ENCODE measurements at regions not wholly inside any gene's neighbourhood (a gene's known extent, or its start where the extent isn't known, plus 50 kb on each side); places are given as distances from the start of the nearest gene placed in this dataset.

DNA sequence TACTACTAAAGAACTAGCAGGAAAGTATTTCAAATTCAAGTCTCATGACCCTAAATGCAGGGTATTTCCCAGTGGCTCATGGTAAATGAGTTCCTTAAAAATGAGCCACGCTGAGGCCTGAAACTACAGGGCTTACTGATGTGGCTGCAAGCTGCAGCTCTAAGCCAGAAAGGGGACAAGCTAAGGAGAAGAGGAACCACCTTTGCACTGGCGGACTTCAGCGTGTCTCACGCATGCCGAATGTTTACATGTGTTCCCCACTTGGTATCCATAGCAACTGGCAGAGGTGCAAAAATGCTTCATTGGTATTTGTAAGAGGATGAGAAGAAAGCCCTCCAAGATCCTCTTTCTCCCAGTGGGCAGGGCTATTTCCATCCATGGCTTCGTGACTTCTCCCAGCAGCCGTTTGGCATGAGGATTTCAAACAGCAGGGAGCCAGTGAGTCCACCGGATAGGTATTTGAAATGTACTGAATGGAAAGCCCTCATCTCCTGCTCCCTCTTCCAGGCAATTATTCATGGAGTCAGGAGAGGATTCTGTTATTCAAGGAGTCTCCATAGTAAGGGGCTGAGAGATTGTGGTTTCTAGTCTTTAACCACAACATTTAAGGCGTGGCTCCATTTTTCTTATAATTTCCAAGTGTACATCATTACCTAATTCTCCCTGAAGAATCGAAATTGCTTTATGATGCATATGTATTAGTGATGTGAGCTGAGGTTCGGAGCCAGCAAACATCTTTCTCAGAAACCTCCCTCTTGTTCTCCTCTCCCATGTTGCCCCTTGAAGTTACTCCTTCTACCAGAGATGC, 55.3 kb upstream of the CD44 start:
- Histone ChIP-seq H3K27ac (ENCODE audit: low read length) (peak overlapping the region; percentile 96), H3K36me3 (ENCODE audit: control insufficient read depth, insufficient read depth, low read length) (no peaks in the 10 kb centered on the region), H3K4me1 (ENCODE audit: control insufficient read depth, insufficient read depth, low read length) (peaks cover 61% of the 10 kb centered on the region), H3K27me3 (ENCODE audit: control insufficient read depth, insufficient read depth, low read length) (no peaks in the 10 kb centered on the region), H3K9me3 (ENCODE audit: control insufficient read depth, insufficient read depth, low read length) (no peaks in the 10 kb centered on the region), H3K4me3 (ENCODE audit: low read length) (no peak overlapping the region)
- peaks cover 0 to 6% of the 10 kb centered on the region in 2 donors for H3K27me3 Mint-ChIP-seq (ENCODE audit: low read depth in 2 of 2)
- peak; percentile 64 to 76 (median 65) for ATAC-seq
- WGBS (ENCODE audit: insufficient coverage): 15% methylated on average over 6 of the region's 11 CpGs
- intact Hi-C loops (cut with micrococcal nuclease): loop anchor here (2.0 to 10.0 kb wide), 2 partner anchors 61 to 429 kb away; no protein-coding TSS in a partner anchor
- peaks cover 61 to 71% of the 10 kb centered on the region in 2 donors for H3K4me1 Mint-ChIP-seq
- no peaks in the 10 kb centered on the region for H3K36me3 Mint-ChIP-seq
- TF ChIP-seq, protein P1, sequence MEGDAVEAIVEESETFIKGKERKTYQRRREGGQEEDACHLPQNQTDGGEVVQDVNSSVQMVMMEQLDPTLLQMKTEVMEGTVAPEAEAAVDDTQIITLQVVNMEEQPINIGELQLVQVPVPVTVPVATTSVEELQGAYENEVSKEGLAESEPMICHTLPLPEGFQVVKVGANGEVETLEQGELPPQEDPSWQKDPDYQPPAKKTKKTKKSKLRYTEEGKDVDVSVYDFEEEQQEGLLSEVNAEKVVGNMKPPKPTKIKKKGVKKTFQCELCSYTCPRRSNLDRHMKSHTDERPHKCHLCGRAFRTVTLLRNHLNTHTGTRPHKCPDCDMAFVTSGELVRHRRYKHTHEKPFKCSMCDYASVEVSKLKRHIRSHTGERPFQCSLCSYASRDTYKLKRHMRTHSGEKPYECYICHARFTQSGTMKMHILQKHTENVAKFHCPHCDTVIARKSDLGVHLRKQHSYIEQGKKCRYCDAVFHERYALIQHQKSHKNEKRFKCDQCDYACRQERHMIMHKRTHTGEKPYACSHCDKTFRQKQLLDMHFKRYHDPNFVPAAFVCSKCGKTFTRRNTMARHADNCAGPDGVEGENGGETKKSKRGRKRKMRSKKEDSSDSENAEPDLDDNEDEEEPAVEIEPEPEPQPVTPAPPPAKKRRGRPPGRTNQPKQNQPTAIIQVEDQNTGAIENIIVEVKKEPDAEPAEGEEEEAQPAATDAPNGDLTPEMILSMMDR (IDR thresholded peaks at IDR 0.05): no peak
- H3K9me3 Mint-ChIP-seq: no peaks in the 10 kb centered on the region
- H3K4me3 Mint-ChIP-seq: peak overlapping the region; percentile 76
- peak overlapping the region; percentile 87 to 94 for H3K27ac Mint-ChIP-seq
- peak; percentile 47 to 94 for DNase-seq

DNA sequence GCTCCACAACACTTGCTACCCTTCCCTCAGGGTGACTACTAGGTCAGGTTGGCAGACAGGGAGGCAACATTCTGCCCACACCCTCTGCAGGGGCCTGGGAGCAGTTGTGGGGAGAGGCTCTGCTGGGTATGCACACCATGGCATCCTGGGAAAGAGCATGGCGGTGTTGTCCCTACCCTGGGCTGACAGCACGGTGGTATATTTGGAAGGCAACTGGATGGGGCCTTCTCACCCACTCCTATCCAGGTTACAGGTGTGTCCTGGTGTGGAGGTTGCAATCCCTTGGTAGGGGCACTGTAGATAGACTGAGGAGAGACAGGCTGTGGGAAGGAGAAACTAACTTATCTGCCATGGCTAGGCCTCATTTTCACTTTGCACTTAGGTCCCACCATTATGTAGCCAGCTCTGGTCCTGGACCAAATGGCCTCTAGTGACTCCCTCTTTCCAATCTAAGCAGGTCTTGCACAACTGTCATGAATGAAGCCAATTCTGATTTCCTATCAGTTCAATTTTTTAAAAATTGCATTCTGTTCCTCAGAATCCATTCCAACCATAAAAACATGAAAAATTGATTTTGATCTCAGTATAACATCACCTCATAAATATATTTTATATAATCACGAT, 54.0 kb upstream of the CD44 start:
- peak overlapping the region in 1 of 2 donors; percentile 94 for H3K27ac Mint-ChIP-seq
- TF ChIP-seq, protein P1 (IDR thresholded peaks at IDR 0.05): no peak
- no peak overlapping the region for H3K4me3 ChIP-seq (ENCODE audit: low read length)
- no peak overlapping the region for H3K27ac ChIP-seq (ENCODE audit: low read length)
- H3K36me3 Mint-ChIP-seq: no peaks in the 10 kb centered on the region
- 100% methylated on average over 2 of the region's 3 CpGs for WGBS (ENCODE audit: insufficient coverage)
- H3K27me3 Mint-ChIP-seq (ENCODE audit: low read depth in 2 of 2): peaks cover 0 to 6% of the 10 kb centered on the region in 2 donors
- intact Hi-C loops (cut with micrococcal nuclease): loop anchor here (10.0 kb wide), 1 partner anchor 430 kb away; no protein-coding TSS in a partner anchor
- no peaks in the 10 kb centered on the region for H3K9me3 ChIP-seq (ENCODE audit: control insufficient read depth, insufficient read depth, low read length)
- ATAC-seq (no peak), DNase-seq (no peak)
- no peak overlapping the region for H3K4me3 Mint-ChIP-seq
- H3K4me1 ChIP-seq (ENCODE audit: control insufficient read depth, insufficient read depth, low read length): peaks cover 53% of the 10 kb centered on the region
- H3K4me1 Mint-ChIP-seq: peaks cover 52 to 62% of the 10 kb centered on the region in 2 donors
- no peaks in the 10 kb centered on the region for H3K9me3 Mint-ChIP-seq
- H3K27me3 ChIP-seq (ENCODE audit: control insufficient read depth, insufficient read depth, low read length): no peaks in the 10 kb centered on the region
- H3K36me3 ChIP-seq (ENCODE audit: control insufficient read depth, insufficient read depth, low read length): no peaks in the 10 kb centered on the region

DNA sequence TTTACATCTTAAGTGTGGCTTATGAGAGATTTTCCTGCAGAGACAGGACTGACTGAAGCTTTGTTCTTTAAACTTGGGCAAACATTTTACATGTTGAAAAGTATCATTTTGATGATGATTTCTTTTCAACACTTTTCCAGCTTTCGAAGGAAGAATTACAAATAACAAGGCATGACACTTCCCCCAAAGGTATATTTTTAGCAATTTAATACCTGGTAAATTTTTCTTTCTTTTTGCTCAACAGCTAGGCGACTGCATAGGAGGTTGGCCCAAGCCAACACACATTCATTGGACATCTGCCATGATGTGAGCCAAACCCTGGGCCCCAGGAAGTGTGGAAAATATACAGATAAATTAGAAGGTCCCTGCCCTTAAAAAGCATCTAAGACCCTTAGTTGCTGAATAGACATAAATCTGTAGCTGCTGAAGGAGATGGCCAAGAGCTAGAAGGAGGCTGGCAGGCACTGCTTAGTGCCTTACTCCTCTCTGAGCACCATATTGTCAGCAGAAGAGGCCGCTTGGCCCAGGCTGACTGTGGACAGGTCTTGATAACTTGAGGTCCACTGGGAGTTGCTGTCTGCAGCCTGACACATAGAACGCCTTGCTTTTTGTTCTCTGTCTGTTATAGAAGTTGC, 53.3 kb upstream of the CD44 start:
- intact Hi-C loops (cut with micrococcal nuclease): loop anchor here (10.0 kb wide), 1 partner anchor 431 kb away; no protein-coding TSS in a partner anchor
- H3K4me3 Mint-ChIP-seq: no peak overlapping the region
- no peak overlapping the region for H3K27ac ChIP-seq (ENCODE audit: low read length)
- H3K4me1 Mint-ChIP-seq: peaks cover 45 to 55% of the 10 kb centered on the region in 2 donors
- H3K36me3 Mint-ChIP-seq: no peaks in the 10 kb centered on the region
- 94% methylated on average over 3 of the region's 4 CpGs for WGBS (ENCODE audit: insufficient coverage)
- no peaks in the 10 kb centered on the region for H3K9me3 ChIP-seq (ENCODE audit: control insufficient read depth, insufficient read depth, low read length)
- peaks cover 0 to 4% of the 10 kb centered on the region in 2 donors for H3K27me3 Mint-ChIP-seq (ENCODE audit: low read depth in 2 of 2)
- no peaks in the 10 kb centered on the region for H3K36me3 ChIP-seq (ENCODE audit: control insufficient read depth, insufficient read depth, low read length)
- TF ChIP-seq, protein P1 (IDR thresholded peaks at IDR 0.05): no peak
- no peaks in the 10 kb centered on the region for H3K27me3 ChIP-seq (ENCODE audit: control insufficient read depth, insufficient read depth, low read length)
- H3K27ac Mint-ChIP-seq: no peak overlapping the region
- DNase-seq (no peak), ATAC-seq (no peak)
- no peak overlapping the region for H3K4me3 ChIP-seq (ENCODE audit: low read length)
- H3K9me3 Mint-ChIP-seq: no peaks in the 10 kb centered on the region
- H3K4me1 ChIP-seq (ENCODE audit: control insufficient read depth, insufficient read depth, low read length): peaks cover 48% of the 10 kb centered on the region
